ENCODE measurements at regions not wholly inside any gene's neighbourhood (a gene's known extent, or its start where the extent isn't known, plus 50 kb on each side); places are given as distances from the start of the nearest gene placed in this dataset.

DNA sequence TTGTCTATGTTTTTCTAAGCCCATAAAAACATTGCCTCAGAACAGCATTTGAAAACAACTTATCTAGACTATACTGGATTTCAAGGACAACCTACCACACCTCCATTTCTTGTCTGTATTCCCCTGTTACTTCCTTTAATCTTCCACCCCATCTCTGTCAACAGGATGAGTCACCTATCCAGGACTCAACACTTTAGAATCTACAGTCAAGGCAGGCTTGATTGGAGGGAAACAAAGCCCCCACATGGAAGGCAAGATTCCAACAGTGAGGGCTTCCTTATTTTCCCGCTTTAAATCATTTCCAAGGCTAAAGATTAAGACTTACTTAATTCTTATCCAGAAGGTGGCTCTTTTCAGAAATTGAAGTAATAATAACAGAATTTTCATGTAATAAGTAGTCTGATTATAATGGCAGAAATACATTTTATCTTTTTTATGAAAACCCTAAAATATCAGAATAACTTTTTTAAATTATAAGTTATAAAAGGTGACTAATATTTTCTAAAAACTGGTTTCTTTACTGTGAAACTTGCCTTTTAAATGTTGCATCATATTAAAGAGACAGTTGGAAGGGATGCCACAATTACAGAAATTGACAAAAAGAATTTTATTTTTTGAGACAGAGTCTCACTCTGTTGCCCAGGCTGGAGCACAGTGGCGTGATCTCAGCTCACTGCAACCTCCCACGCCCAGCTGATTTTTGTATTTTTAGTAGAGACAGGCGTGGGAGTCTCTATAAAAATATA lies 138.7 kb upstream of the CCDC150 start:
- TF ChIP-seq, protein P1, sequence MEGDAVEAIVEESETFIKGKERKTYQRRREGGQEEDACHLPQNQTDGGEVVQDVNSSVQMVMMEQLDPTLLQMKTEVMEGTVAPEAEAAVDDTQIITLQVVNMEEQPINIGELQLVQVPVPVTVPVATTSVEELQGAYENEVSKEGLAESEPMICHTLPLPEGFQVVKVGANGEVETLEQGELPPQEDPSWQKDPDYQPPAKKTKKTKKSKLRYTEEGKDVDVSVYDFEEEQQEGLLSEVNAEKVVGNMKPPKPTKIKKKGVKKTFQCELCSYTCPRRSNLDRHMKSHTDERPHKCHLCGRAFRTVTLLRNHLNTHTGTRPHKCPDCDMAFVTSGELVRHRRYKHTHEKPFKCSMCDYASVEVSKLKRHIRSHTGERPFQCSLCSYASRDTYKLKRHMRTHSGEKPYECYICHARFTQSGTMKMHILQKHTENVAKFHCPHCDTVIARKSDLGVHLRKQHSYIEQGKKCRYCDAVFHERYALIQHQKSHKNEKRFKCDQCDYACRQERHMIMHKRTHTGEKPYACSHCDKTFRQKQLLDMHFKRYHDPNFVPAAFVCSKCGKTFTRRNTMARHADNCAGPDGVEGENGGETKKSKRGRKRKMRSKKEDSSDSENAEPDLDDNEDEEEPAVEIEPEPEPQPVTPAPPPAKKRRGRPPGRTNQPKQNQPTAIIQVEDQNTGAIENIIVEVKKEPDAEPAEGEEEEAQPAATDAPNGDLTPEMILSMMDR (IDR thresholded peaks at IDR 0.05): no peak
- no peak for TF ChIP-seq POLR2A (IDR thresholded peaks at IDR 0.05)
